SK-N-SH treated with all-trans-retinoic acid at 6 μM for 48 hours (cell line): ENCODE measurements at regions not wholly inside any gene's neighbourhood (a gene's known extent, or its start where the extent isn't known, plus 50 kb on each side); places are given as distances from the start of the nearest gene placed in this dataset.

Experiments used
- ATAC-seq: fragments of 200-7000 bp; cut with Tn5 transposase; 3 replicates; pipeline ENCODE4 v1.9.1; 2020; ENCODE audit warnings: mild to moderate bottlenecking, moderate library complexity
- ARNTL ChIP-seq: fragments of 450-650 bp; formaldehyde crosslinking; IDR thresholded peaks from 2 replicates; pipeline ENCODE4 v1.5.0; 2020; ENCODE audit warnings: low read depth, mild to moderate bottlenecking, moderate library complexity, borderline replicate concordance
- BACH2 ChIP-seq: fragments of 250-450 bp; sonication (Bioruptor Pico); IDR thresholded peaks from 2 replicates; pipeline ENCODE4 v1.9.0; 2021; ENCODE audit warnings: mild to moderate bottlenecking, borderline replicate concordance
- ESRRG ChIP-seq: fragments of 250-450 bp; sonication (Bioruptor Pico); IDR thresholded peaks from 2 replicates; pipeline ENCODE4 v1.6.1; 2021; ENCODE audit warnings: mild to moderate bottlenecking
- GLIS3 ChIP-seq: fragments of 250-450 bp; sonication (Bioruptor Pico); IDR thresholded peaks from 2 replicates; pipeline ENCODE4 v1.5.0; 2020; ENCODE audit warnings: mild to moderate bottlenecking, moderate library complexity
- ISL1 ChIP-seq: fragments of 250-450 bp; sonication (Bioruptor Pico); IDR thresholded peaks from 2 replicates; pipeline ENCODE4 v2.1.2; 2022; ENCODE audit warnings: mild to moderate bottlenecking, moderate library complexity
- OSR1 ChIP-seq: fragments of 250-450 bp; sonication (Bioruptor Pico); IDR thresholded peaks from 2 replicates; pipeline ENCODE4 v1.8.0; 2022; ENCODE audit warnings: moderate library complexity, mild to moderate bottlenecking, inconsistent platforms
- RARB ChIP-seq: fragments of 250-450 bp; sonication (Bioruptor Pico); IDR thresholded peaks from 2 replicates; pipeline ENCODE4 v1.8.0; 2021; ENCODE audit warnings: mild to moderate bottlenecking, moderate library complexity
- SNAI2 ChIP-seq: fragments of 250-450 bp; sonication (Bioruptor Pico); IDR thresholded peaks from 2 replicates; pipeline ENCODE4 v1.5.0; 2020; ENCODE audit warnings: mild to moderate bottlenecking, moderate library complexity
- TCF4 ChIP-seq: fragments of 250-450 bp; sonication (Bioruptor Pico); IDR thresholded peaks from 2 replicates; pipeline ENCODE4 v1.8.0; 2021; ENCODE audit warnings: mild to moderate bottlenecking, moderate library complexity, borderline replicate concordance
- ZC3H10 ChIP-seq: fragments of 250-450 bp; sonication (Bioruptor Pico); IDR thresholded peaks from 2 replicates; pipeline ENCODE4 v1.5.1; 2021; ENCODE audit warnings: mild to moderate bottlenecking, moderate library complexity
- ZFP3 ChIP-seq: fragments of 250-450 bp; sonication (Bioruptor Pico); IDR thresholded peaks from 2 replicates; pipeline ENCODE4 v1.5.0; 2020; ENCODE audit warnings: mild to moderate bottlenecking, moderate library complexity
- ZFP30 ChIP-seq: fragments of 450-650 bp; formaldehyde crosslinking; IDR thresholded peaks from 2 replicates; pipeline ENCODE4 v1.5.0; 2022; ENCODE audit warnings: mild to moderate bottlenecking, moderate library complexity
- ZNF565 ChIP-seq: fragments of 450-650 bp; formaldehyde crosslinking; conservative IDR thresholded peaks from 2 replicates; pipeline ENCODE4 v1.5.0; 2020; ENCODE audit warnings: low read depth, mild to moderate bottlenecking, moderate library complexity
- ZNF8 ChIP-seq: fragments of 450-650 bp; formaldehyde crosslinking; IDR thresholded peaks from 2 replicates; pipeline ENCODE4 v1.5.0; 2020; ENCODE audit warnings: mild to moderate bottlenecking, moderate library complexity
- TF ChIP-seq, protein P1 (sequence below): fragments of 250-450 bp; sonication (Bioruptor Pico); IDR thresholded peaks from 2 replicates; pipeline ENCODE4 v1.5.0; 2020; ENCODE audit warnings: mild to moderate bottlenecking, moderate library complexity
- TF ChIP-seq, protein P2 (sequence below): fragments of 250-450 bp; sonication (Bioruptor Pico); IDR thresholded peaks from 2 replicates; pipeline ENCODE4 v1.8.0; 2021; ENCODE audit warnings: low read depth, mild to moderate bottlenecking, moderate library complexity, borderline replicate concordance
- TF ChIP-seq, protein P3 (sequence below): fragments of 250-450 bp; sonication (Bioruptor Pico); IDR thresholded peaks from 2 replicates; pipeline ENCODE4 v1.5.1; 2020; ENCODE audit warnings: low read depth, mild to moderate bottlenecking, moderate library complexity
- TF ChIP-seq, protein P4 (sequence below): fragments of 250-450 bp; sonication (Bioruptor Pico); IDR thresholded peaks from 2 replicates; pipeline ENCODE4 v1.8.0; 2020; ENCODE audit warnings: mild to moderate bottlenecking, moderate library complexity, borderline replicate concordance
- TF ChIP-seq, protein P5 (sequence below): fragments of 250-450 bp; sonication (Bioruptor Pico); IDR thresholded peaks from 2 replicates; pipeline ENCODE4 v1.5.1; 2021; ENCODE audit warnings: mild to moderate bottlenecking, moderate library complexity

DNA sequence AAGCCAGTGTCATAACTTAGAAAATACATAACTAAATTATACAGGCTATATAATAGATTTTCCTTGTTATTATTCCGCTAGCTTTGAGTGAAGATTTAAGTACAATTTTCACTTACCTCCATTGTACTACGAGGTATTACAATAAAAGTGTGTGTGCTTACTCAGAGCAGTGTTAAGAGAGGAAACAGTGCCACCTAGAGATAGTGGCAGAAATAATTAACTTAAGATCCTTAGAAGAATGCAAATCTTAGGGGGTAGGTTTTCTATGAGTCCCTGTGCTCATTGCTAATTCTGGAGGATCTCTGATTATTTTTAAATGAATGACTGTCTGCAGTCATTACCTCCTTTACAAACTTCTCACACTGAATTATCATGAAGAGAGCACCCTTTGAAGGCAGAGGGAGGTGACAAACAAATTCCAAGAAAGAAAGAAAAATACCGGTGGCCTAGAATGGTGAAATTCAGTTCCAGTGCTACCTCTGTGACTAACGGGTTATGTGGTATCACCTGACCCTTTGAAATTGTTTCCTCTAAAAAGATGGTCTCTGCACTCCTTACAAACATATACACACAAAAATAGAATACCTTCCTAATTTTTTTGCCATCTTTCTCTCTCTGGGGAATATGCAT is 379.8 kb downstream of the TRIM36 start:
- TF ChIP-seq ZNF8 (CRISPR knock-in tag): no peak
- TF ChIP-seq, protein P1, sequence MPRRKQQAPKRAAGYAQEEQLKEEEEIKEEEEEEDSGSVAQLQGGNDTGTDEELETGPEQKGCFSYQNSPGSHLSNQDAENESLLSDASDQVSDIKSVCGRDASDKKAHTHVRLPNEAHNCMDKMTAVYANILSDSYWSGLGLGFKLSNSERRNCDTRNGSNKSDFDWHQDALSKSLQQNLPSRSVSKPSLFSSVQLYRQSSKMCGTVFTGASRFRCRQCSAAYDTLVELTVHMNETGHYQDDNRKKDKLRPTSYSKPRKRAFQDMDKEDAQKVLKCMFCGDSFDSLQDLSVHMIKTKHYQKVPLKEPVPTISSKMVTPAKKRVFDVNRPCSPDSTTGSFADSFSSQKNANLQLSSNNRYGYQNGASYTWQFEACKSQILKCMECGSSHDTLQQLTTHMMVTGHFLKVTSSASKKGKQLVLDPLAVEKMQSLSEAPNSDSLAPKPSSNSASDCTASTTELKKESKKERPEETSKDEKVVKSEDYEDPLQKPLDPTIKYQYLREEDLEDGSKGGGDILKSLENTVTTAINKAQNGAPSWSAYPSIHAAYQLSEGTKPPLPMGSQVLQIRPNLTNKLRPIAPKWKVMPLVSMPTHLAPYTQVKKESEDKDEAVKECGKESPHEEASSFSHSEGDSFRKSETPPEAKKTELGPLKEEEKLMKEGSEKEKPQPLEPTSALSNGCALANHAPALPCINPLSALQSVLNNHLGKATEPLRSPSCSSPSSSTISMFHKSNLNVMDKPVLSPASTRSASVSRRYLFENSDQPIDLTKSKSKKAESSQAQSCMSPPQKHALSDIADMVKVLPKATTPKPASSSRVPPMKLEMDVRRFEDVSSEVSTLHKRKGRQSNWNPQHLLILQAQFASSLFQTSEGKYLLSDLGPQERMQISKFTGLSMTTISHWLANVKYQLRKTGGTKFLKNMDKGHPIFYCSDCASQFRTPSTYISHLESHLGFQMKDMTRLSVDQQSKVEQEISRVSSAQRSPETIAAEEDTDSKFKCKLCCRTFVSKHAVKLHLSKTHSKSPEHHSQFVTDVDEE (CRISPR knock-in tag): no peak
- TF ChIP-seq, protein P2, sequence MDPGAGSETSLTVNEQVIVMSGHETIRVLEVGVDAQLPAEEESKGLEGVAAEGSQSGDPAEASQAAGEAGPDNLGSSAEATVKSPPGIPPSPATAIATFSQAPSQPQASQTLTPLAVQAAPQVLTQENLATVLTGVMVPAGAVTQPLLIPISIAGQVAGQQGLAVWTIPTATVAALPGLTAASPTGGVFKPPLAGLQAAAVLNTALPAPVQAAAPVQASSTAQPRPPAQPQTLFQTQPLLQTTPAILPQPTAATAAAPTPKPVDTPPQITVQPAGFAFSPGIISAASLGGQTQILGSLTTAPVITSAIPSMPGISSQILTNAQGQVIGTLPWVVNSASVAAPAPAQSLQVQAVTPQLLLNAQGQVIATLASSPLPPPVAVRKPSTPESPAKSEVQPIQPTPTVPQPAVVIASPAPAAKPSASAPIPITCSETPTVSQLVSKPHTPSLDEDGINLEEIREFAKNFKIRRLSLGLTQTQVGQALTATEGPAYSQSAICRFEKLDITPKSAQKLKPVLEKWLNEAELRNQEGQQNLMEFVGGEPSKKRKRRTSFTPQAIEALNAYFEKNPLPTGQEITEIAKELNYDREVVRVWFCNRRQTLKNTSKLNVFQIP: no peak
- no peak for TF ChIP-seq GLIS3 (CRISPR knock-in tag)
- TF ChIP-seq SNAI2 (CRISPR knock-in tag): no peak
- TF ChIP-seq ZC3H10 (CRISPR knock-in tag): no peak
- TF ChIP-seq, protein P3, sequence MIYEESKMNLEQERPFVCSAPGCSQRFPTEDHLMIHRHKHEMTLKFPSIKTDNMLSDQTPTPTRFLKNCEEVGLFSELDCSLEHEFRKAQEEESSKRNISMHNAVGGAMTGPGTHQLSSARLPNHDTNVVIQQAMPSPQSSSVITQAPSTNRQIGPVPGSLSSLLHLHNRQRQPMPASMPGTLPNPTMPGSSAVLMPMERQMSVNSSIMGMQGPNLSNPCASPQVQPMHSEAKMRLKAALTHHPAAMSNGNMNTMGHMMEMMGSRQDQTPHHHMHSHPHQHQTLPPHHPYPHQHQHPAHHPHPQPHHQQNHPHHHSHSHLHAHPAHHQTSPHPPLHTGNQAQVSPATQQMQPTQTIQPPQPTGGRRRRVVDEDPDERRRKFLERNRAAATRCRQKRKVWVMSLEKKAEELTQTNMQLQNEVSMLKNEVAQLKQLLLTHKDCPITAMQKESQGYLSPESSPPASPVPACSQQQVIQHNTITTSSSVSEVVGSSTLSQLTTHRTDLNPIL (CRISPR knock-in tag): no peak
- TF ChIP-seq ARNTL (CRISPR knock-in tag): no peak
- TF ChIP-seq ISL1: no peak
- no peak for TF ChIP-seq ZFP30 (CRISPR knock-in tag)
- ATAC-seq: no peak

DNA sequence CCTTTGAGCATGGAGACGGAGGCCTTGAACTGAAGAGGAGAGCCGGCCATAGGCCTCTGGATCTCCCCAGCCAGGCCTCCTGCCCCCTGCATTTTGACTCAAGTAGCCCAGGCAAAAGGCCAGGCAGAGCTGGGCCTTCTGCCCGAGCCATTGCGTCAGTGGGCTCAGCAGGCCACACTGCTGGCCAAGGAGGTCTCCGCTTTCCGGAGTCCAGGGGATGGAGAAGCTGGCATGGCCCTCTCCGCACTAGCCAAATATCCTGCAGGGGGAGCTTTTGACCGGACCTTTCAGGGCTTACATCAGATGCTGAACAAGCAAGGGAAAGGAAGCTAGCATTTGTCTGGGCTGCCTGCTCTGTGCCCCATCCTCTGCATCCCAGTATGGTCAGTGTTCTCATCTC is 386.8 kb downstream of the TRIM36 start:
- TF ChIP-seq, protein P3 (CRISPR knock-in tag): no peak

DNA sequence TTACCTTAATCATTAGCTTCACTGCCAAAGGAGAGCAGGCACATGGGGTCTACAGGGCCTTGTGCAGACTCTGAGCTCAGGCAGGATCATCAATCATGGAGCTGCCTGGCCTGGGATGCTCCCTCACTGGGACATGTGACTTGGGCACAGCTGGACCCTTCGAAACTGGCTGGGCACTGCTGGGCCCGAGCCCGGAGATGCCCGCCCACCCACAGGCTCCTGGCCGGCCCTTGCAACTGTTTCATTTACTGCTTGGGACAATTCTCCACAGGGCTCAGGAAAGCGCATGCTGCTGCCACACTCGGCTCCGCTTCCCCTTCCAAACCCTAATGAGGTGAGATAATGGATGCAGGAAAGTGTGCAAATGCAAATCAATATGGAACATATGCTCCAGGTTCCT is 387.5 kb downstream of the TRIM36 start:
- ATAC-seq: no peak
- TF ChIP-seq ISL1 (no peak), ZFP3 (no peak), ESRRG (CRISPR knock-in tag) (no peak), ZNF565 (CRISPR knock-in tag) (no peak), ZC3H10 (CRISPR knock-in tag) (no peak), BACH2 (no peak), SNAI2 (CRISPR knock-in tag) (no peak), OSR1 (CRISPR knock-in tag) (no peak), ARNTL (CRISPR knock-in tag) (no peak), RARB (no peak), ZFP30 (CRISPR knock-in tag) (no peak), GLIS3 (CRISPR knock-in tag) (no peak), TCF4 (CRISPR knock-in tag) (no peak)
- TF ChIP-seq, protein P2: no peak
- TF ChIP-seq, protein P4, sequence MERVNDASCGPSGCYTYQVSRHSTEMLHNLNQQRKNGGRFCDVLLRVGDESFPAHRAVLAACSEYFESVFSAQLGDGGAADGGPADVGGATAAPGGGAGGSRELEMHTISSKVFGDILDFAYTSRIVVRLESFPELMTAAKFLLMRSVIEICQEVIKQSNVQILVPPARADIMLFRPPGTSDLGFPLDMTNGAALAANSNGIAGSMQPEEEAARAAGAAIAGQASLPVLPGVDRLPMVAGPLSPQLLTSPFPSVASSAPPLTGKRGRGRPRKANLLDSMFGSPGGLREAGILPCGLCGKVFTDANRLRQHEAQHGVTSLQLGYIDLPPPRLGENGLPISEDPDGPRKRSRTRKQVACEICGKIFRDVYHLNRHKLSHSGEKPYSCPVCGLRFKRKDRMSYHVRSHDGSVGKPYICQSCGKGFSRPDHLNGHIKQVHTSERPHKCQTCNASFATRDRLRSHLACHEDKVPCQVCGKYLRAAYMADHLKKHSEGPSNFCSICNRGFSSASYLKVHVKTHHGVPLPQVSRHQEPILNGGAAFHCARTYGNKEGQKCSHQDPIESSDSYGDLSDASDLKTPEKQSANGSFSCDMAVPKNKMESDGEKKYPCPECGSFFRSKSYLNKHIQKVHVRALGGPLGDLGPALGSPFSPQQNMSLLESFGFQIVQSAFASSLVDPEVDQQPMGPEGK: no peak
- TF ChIP-seq, protein P3 (CRISPR knock-in tag): no peak
- TF ChIP-seq, protein P1 (CRISPR knock-in tag): no peak
- TF ChIP-seq, protein P5, sequence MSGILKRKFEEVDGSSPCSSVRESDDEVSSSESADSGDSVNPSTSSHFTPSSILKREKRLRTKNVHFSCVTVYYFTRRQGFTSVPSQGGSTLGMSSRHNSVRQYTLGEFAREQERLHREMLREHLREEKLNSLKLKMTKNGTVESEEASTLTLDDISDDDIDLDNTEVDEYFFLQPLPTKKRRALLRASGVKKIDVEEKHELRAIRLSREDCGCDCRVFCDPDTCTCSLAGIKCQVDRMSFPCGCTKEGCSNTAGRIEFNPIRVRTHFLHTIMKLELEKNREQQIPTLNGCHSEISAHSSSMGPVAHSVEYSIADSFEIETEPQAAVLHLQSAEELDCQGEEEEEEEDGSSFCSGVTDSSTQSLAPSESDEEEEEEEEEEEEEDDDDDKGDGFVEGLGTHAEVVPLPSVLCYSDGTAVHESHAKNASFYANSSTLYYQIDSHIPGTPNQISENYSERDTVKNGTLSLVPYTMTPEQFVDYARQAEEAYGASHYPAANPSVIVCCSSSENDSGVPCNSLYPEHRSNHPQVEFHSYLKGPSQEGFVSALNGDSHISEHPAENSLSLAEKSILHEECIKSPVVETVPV (CRISPR knock-in tag): no peak

More for the DNA sequence above, 386.8 kb downstream of the TRIM36 start:
- no peak for ATAC-seq
